ENCODE measurements at regions not wholly inside any gene's neighbourhood (a gene's known extent, or its start where the extent isn't known, plus 50 kb on each side); places are given as distances from the start of the nearest gene placed in this dataset.

DNA sequence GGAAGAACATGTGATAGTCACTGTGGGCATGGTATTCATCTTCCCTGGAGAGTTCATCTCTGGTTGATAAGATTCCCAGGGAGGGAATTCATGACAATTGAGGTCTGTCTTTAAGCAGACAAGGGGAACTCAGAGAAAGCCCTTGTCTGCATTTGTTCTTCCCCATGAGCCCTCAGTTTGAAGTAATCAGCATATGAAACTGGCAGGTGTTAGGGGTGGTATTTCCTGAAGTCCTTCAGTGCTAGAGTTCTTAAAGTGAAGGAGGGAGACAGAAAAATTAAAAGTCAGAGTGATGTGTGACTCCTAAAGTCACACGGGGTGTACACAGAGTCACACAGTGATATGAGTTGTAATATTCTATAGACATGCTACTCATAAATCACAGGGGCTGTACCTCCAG lies 60.6 kb upstream of the SYK start:
- H3K9me3 ChIP-seq (replicated peaks in 1 of 3), result no peaks in the 10 kb centered on the region
- DNase-seq, result no peak
- TF ChIP-seq POLR2A (IDR thresholded peaks at IDR 0.05), result no peak
- TF ChIP-seq, protein P1, sequence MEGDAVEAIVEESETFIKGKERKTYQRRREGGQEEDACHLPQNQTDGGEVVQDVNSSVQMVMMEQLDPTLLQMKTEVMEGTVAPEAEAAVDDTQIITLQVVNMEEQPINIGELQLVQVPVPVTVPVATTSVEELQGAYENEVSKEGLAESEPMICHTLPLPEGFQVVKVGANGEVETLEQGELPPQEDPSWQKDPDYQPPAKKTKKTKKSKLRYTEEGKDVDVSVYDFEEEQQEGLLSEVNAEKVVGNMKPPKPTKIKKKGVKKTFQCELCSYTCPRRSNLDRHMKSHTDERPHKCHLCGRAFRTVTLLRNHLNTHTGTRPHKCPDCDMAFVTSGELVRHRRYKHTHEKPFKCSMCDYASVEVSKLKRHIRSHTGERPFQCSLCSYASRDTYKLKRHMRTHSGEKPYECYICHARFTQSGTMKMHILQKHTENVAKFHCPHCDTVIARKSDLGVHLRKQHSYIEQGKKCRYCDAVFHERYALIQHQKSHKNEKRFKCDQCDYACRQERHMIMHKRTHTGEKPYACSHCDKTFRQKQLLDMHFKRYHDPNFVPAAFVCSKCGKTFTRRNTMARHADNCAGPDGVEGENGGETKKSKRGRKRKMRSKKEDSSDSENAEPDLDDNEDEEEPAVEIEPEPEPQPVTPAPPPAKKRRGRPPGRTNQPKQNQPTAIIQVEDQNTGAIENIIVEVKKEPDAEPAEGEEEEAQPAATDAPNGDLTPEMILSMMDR (IDR thresholded peaks at IDR 0.05), result no peak
- no peak overlapping the region for H3K27ac ChIP-seq
- no peaks in the 10 kb centered on the region for H3K36me3 ChIP-seq (replicated peaks in 1 of 2)
- H3K4me1 ChIP-seq (replicated peaks in 1 of 2), result no peaks in the 10 kb centered on the region
- no peak overlapping the region for H3K4me3 ChIP-seq
- 71 to 85% (median 82%) methylated on average over 1 of the region's 1 CpG for WGBS, 4 donors
- intact Hi-C loops (cut with DNase I), result no loop called here
- no peaks in the 10 kb centered on the region for H3K27me3 ChIP-seq

GRCh38 chr9:90737742-90738141 lies 63.9 kb upstream of the SYK start:
- H3K36me3 ChIP-seq (replicated peaks in 1 of 2), result no peaks in the 10 kb centered on the region
- WGBS, 4 donors, result 79 to 88% (median 85%) methylated on average over 1 of the region's 1 CpG
- no peak for TF ChIP-seq POLR2A (IDR thresholded peaks at IDR 0.05)
- TF ChIP-seq, protein P1 (IDR thresholded peaks at IDR 0.05), result no peak
- no peaks in the 10 kb centered on the region for H3K4me1 ChIP-seq (replicated peaks in 1 of 2)
- intact Hi-C loops (cut with DNase I), result no loop called here
- H3K27ac ChIP-seq, result no peak overlapping the region
- no peaks in the 10 kb centered on the region for H3K9me3 ChIP-seq (replicated peaks in 1 of 3)
- H3K4me3 ChIP-seq, result no peak overlapping the region
- DNase-seq, result no peak
- H3K27me3 ChIP-seq, result no peaks in the 10 kb centered on the region

- no peaks in the 10 kb centered on the region for H3K27me3 ChIP-seq
- no peak for DNase-seq
- intact Hi-C loops (cut with DNase I), result no loop called here
- H3K36me3 ChIP-seq (replicated peaks in 1 of 2), result no peaks in the 10 kb centered on the region
- H3K4me3 ChIP-seq, result no peak overlapping the region
- no peaks in the 10 kb centered on the region for H3K9me3 ChIP-seq (replicated peaks in 1 of 3)
- H3K27ac ChIP-seq, result no peak overlapping the region
- TF ChIP-seq, protein P1 (IDR thresholded peaks at IDR 0.05), result no peak
- TF ChIP-seq POLR2A (IDR thresholded peaks at IDR 0.05), result no peak
- 26 to 42% (median 34%) methylated on average over 1 of the region's 1 CpG for WGBS, 4 donors
- H3K4me1 ChIP-seq (replicated peaks in 1 of 2), result no peaks in the 10 kb centered on the region
These were observed 65.7 kb upstream of the SYK start for GRCh38 chr9:90735952-90736351.

DNA sequence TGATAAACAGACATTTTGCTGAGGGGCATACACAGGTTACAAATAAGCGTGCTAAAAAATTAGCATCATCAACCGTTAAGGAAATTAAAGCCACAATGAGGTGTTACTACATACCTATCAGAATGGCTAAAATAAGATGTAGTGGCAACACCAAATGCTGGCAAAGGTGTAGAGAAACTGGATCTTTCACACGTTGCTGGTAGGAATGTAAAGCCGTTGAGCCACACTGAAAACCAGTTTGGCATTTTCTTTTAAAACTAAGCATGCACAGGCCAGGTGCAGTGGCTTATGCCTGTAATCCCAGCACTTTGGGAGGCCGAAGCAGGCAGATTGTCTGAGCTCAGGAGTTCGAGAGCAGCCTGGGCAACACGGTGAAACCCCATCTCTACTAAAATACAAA lies 67.0 kb upstream of the SYK start:
- 84 to 92% (median 88%) methylated on average over 7 of the region's 7 CpGs for WGBS, 4 donors
- TF ChIP-seq, protein P1 (IDR thresholded peaks at IDR 0.05), result no peak
- no peak for TF ChIP-seq POLR2A (IDR thresholded peaks at IDR 0.05)

More for the DNA sequence above, 67.0 kb upstream of the SYK start:
- intact Hi-C loops (cut with DNase I), result no loop called here
- H3K4me3 ChIP-seq, result no peak overlapping the region
- no peak for DNase-seq
- no peaks in the 10 kb centered on the region for H3K9me3 ChIP-seq (replicated peaks in 1 of 3)
- H3K36me3 ChIP-seq (replicated peaks in 1 of 2), result no peaks in the 10 kb centered on the region
- no peaks in the 10 kb centered on the region for H3K27me3 ChIP-seq
- H3K27ac ChIP-seq, result no peak overlapping the region
- H3K4me1 ChIP-seq (replicated peaks in 1 of 2), result no peaks in the 10 kb centered on the region

Data from adrenal gland (tissue), 9 donors.